GM23338 (cell line): ENCODE measurements at regions not wholly inside any gene's neighbourhood (a gene's known extent, or its start where the extent isn't known, plus 50 kb on each side); places are given as distances from the start of the nearest gene placed in this dataset.

ENCODE experiments used
- ATAC-seq: fragments of 200-7000 bp; cut with Tn5 transposase; 3 replicates; pipeline ENCODE4 v1.9.1; 2020
- DNase-seq: peaks from one replicate; pipeline ENCODE4 v3.0.0-alpha.2; 2015; ENCODE audit warnings: low spot score
- H2AFZ ChIP-seq: fragments of 200-600 bp; sonication (generic); 2 replicates; pipeline ENCODE4 v1.8.0; 2016; ENCODE audit warnings: antibody characterized with exemption, mild to moderate bottlenecking, moderate library complexity
- H3F3A ChIP-seq: fragments of 200-600 bp; sonication (generic); replicated peaks from 2 replicates; pipeline ENCODE4 v1.8.0; 2017; ENCODE audit warnings: antibody characterized with exemption, mixed run types, low read depth
- H3K27ac ChIP-seq: fragments of 200-600 bp; sonication (generic); 2 replicates; pipeline ENCODE4 v1.6.1; 2016; ENCODE audit warnings: low read depth
- H3K27me3 ChIP-seq: fragments of 200-600 bp; sonication (generic); 2 replicates; pipeline ENCODE4 v1.8.0; 2016; ENCODE audit warnings: mild to moderate bottlenecking, mixed run types, moderate library complexity; ENCODE audit not compliant: insufficient read depth
- H3K36me3 ChIP-seq: fragments of 200-600 bp; sonication (generic); 2 replicates; pipeline ENCODE4 v1.8.0; 2016; ENCODE audit warnings: mild to moderate bottlenecking; ENCODE audit not compliant: insufficient read depth
- H3K4me1 ChIP-seq: fragments of 200-600 bp; sonication (generic); 2 replicates; pipeline ENCODE4 v1.8.0; 2016; ENCODE audit warnings: mild to moderate bottlenecking, moderate library complexity; ENCODE audit not compliant: insufficient read depth
- H3K4me2 ChIP-seq: fragments of 200-600 bp; sonication (generic); 2 replicates; pipeline ENCODE4 v1.7.1; 2017; ENCODE audit warnings: mixed run types
- H3K4me3 ChIP-seq: fragments of 200-600 bp; sonication (generic); 2 replicates; pipeline ENCODE4 v1.6.1; 2016; ENCODE audit warnings: mixed run types
- H3K79me2 ChIP-seq: fragments of 200-600 bp; sonication (generic); replicated peaks from 2 replicates; pipeline ENCODE4 v1.8.0; 2017; ENCODE audit warnings: mild to moderate bottlenecking; ENCODE audit not compliant: insufficient read depth
- H3K9me2 ChIP-seq: fragments of 200-600 bp; sonication (generic); 2 replicates; pipeline ENCODE4 v1.8.0; 2017; ENCODE audit not compliant: insufficient read depth
- H4K20me1 ChIP-seq: fragments of 200-600 bp; sonication (generic); replicated peaks from 2 replicates; pipeline ENCODE4 v1.8.0; 2017; ENCODE audit warnings: mild to moderate bottlenecking; ENCODE audit not compliant: insufficient read depth
- H3K27ac Mint-ChIP-seq: 2 replicates; pipeline ENCODE4 v1.8.0; 2020; ENCODE audit warnings: inconsistent platforms, mild to moderate bottlenecking, moderate library complexity, mixed read lengths
- H3K27me3 Mint-ChIP-seq: 3 replicates; pipeline ENCODE4 v1.8.0; 2022; ENCODE audit warnings: low read depth, mild to moderate bottlenecking, moderate library complexity, mixed read lengths, inconsistent platforms; ENCODE audit not compliant: insufficient read depth, poor library complexity
- H3K36me3 Mint-ChIP-seq: 3 replicates; pipeline ENCODE4 v1.8.0; 2021; ENCODE audit warnings: low read depth, mild to moderate bottlenecking, inconsistent platforms, moderate library complexity, mixed read lengths
- H3K4me1 Mint-ChIP-seq: 3 replicates; pipeline ENCODE4 v1.8.0; 2020; ENCODE audit warnings: mild to moderate bottlenecking, inconsistent platforms, mixed read lengths
- H3K4me3 Mint-ChIP-seq: 3 replicates; pipeline ENCODE4 v1.8.0; 2021; ENCODE audit warnings: moderate library complexity, mild to moderate bottlenecking, inconsistent platforms, mixed read lengths
- H3K9me3 Mint-ChIP-seq: 3 replicates; pipeline ENCODE4 v1.8.0; 2020; ENCODE audit warnings: moderate library complexity, mild to moderate bottlenecking, inconsistent platforms, mixed read lengths
- CTCF ChIP-seq, 2 experiments: fragments of 200-600 bp in 1 of 2; sonication (generic) in 1 of 2; conservative IDR thresholded peaks; 2 replicates each; pipeline versions ENCODE4 v1.5.1 to v1.6.1; 2016 to 2017; ENCODE audit warnings: antibody characterized with exemption in 2 of 2, low read depth in 2 of 2, mild to moderate bottlenecking in 2 of 2, moderate library complexity in 1 of 2
- ZNF462 ChIP-seq: fragments of 250-450 bp; sonication (Bioruptor Pico); IDR thresholded peaks from 2 replicates; pipeline ENCODE4 v1.5.0; 2020; ENCODE audit warnings: mild to moderate bottlenecking, moderate library complexity

GRCh38 chr5:38642189-38642911, 85.9 kb upstream of the LIFR start:
- H3K4me3 Mint-ChIP-seq = no peak overlapping the region
- no peak for DNase-seq

More at GRCh38 chr5:38642189-38642911, 85.9 kb upstream of the LIFR start:
- Histone ChIP-seq H3K9me2 (peaks cover 20% of the 10 kb centered on the region; the same call in 1 of the 2 replicates), H3K4me2 (no peak overlapping the region), H3K36me3 (no peaks in the 10 kb centered on the region), H3K27ac (no peak overlapping the region), H3K79me2 (no peaks in the 10 kb centered on the region), H3F3A (no peaks in the 10 kb centered on the region), H3K4me1 (no peaks in the 10 kb centered on the region), H2AFZ (no peak overlapping the region), H3K27me3 (no peaks in the 10 kb centered on the region), H4K20me1 (no peaks in the 10 kb centered on the region), H3K4me3 (no peak overlapping the region)
- no peaks in the 10 kb centered on the region for H3K27me3 Mint-ChIP-seq
- H3K27ac Mint-ChIP-seq = no peak overlapping the region
- no peak for ATAC-seq
- H3K36me3 Mint-ChIP-seq = no peaks in the 10 kb centered on the region
- TF ChIP-seq ZNF462 (CRISPR knock-in tag) (no peak), CTCF (conservative IDR thresholded peaks at IDR 0.05; ENCODE audit: low read depth in 2 of 2) (no peak)
- no peaks in the 10 kb centered on the region for H3K4me1 Mint-ChIP-seq
- no peaks in the 10 kb centered on the region for H3K9me3 Mint-ChIP-seq
